Hematopoietic multipotent progenitor cell treated with erythropoietin and hydrocortisone succinate and interleukin-3 and kit ligand, for 4 days (in vitro differentiated cells): ENCODE measurements at regions not wholly inside any gene's neighbourhood (a gene's known extent, or its start where the extent isn't known, plus 50 kb on each side); places are given as distances from the start of the nearest gene placed in this dataset.

ENCODE experiments used
- DNase-seq: peaks from one replicate; pipeline ENCODE4 v3.0.0-alpha.2; 2015

- no peak for DNase-seq
Measured at GRCh38 chr3:31008994-31009393, 114.5 kb upstream of the GADL1 start.

GRCh38 chr3:31009881-31010280 is 115.4 kb upstream of the GADL1 start:
- DNase-seq, result no peak

GRCh38 chr3:31010491-31010890 is 116.0 kb upstream of the GADL1 start:
- no peak for DNase-seq

- DNase-seq, result no peak
Measured at GRCh38 chr3:31011380-31011779, 116.9 kb upstream of the GADL1 start.

GRCh38 chr3:31013090-31013489 is 118.6 kb upstream of the GADL1 start:
- DNase-seq, result no peak

GRCh38 chr3:31013843-31014242 is 119.4 kb upstream of the GADL1 start:
- DNase-seq, result no peak

- DNase-seq, result no peak
Measured at GRCh38 chr3:31014317-31015040, 120.0 kb upstream of the GADL1 start.

GRCh38 chr3:31016196-31016595 is 121.7 kb upstream of the GADL1 start:
- DNase-seq, result no peak

- DNase-seq, result no peak
Measured at GRCh38 chr3:31022716-31023115, 128.3 kb upstream of the GADL1 start.

GRCh38 chr3:31025541-31025940 is 131.1 kb upstream of the GADL1 start:
- no peak for DNase-seq

- peak; percentile 30 for DNase-seq
Measured at GRCh38 chr3:31027191-31027761, 132.8 kb upstream of the GADL1 start.

GRCh38 chr3:31027914-31028313 is 133.5 kb upstream of the GADL1 start:
- DNase-seq, result no peak

GRCh38 chr3:31028766-31029165 is 134.3 kb upstream of the GADL1 start:
- no peak for DNase-seq

GRCh38 chr3:31029706-31030105 is 135.2 kb upstream of the GADL1 start:
- no peak for DNase-seq

- DNase-seq, result peak; percentile 38
Measured at GRCh38 chr3:31035681-31036080, 141.2 kb upstream of the GADL1 start.

GRCh38 chr3:31038086-31038739 is 143.8 kb upstream of the GADL1 start:
- no peak for DNase-seq

- no peak for DNase-seq
Measured at GRCh38 chr3:31039145-31039544, 144.7 kb upstream of the GADL1 start.

- DNase-seq, result no peak
Measured at GRCh38 chr3:31041161-31041978, 146.9 kb upstream of the GADL1 start.

- DNase-seq, result no peak
Measured at GRCh38 chr3:31043184-31043819, 148.8 kb upstream of the GADL1 start.

- DNase-seq, result no peak
Measured at GRCh38 chr3:31047673-31048072, 153.2 kb upstream of the GADL1 start.

- DNase-seq, result no peak
Measured at GRCh38 chr3:31048143-31048542, 153.7 kb upstream of the GADL1 start.

- DNase-seq, result no peak
Measured at GRCh38 chr3:31050296-31050695, 155.8 kb upstream of the GADL1 start.

GRCh38 chr3:31051226-31051625 is 156.8 kb upstream of the GADL1 start:
- no peak for DNase-seq
